HG02571 (cell line): ENCODE measurements at regions not wholly inside any gene's neighbourhood (a gene's known extent, or its start where the extent isn't known, plus 50 kb on each side); places are given as distances from the start of the nearest gene placed in this dataset.

Source experiments
- ATAC-seq: cut with Tn5 transposase; IDR thresholded peaks from one replicate; pipeline ENCODE4 v1.9.1; 2021; ENCODE audit warnings: mild to moderate bottlenecking, moderate library complexity; ENCODE audit not compliant: unreplicated experiment

- no peak for ATAC-seq
Observed at GRCh38 chr1:95415146-95415545, 181.1 kb downstream of the RWDD3 start.

GRCh38 chr1:95426772-95427171 lies 192.8 kb downstream of the RWDD3 start:
- no peak for ATAC-seq

GRCh38 chr1:95427525-95427924 lies 193.5 kb downstream of the RWDD3 start:
- no peak for ATAC-seq

GRCh38 chr1:95431235-95431634 lies 197.2 kb downstream of the RWDD3 start:
- ATAC-seq: no peak

GRCh38 chr1:95435611-95436010 lies 201.6 kb downstream of the RWDD3 start:
- no peak for ATAC-seq

- ATAC-seq: no peak
Observed at GRCh38 chr1:95437011-95437410, 203.0 kb downstream of the RWDD3 start.

GRCh38 chr1:95437781-95438180 lies 203.8 kb downstream of the RWDD3 start:
- no peak for ATAC-seq

GRCh38 chr1:95438218-95438948 lies 204.4 kb downstream of the RWDD3 start:
- ATAC-seq: no peak

- ATAC-seq: no peak
Observed at GRCh38 chr1:95440511-95440910, 206.5 kb downstream of the RWDD3 start.

- ATAC-seq: no peak
Observed at GRCh38 chr1:95449516-95449915, 215.5 kb downstream of the RWDD3 start.

- ATAC-seq: no peak
Observed at GRCh38 chr1:95451054-95451453, 217.0 kb downstream of the RWDD3 start.

GRCh38 chr1:95451904-95452303 lies 217.9 kb downstream of the RWDD3 start:
- no peak for ATAC-seq

- no peak for ATAC-seq
Observed at GRCh38 chr1:95453053-95453452, 219.0 kb downstream of the RWDD3 start.

- ATAC-seq: no peak
Observed at GRCh38 chr1:95467036-95467435, 233.0 kb downstream of the RWDD3 start.

- ATAC-seq: no peak
Observed at GRCh38 chr1:95475686-95476457, 241.9 kb downstream of the RWDD3 start.

- no peak for ATAC-seq
Observed at GRCh38 chr1:95496307-95496706, 262.3 kb downstream of the RWDD3 start.

GRCh38 chr1:95496773-95497172 lies 262.8 kb downstream of the RWDD3 start:
- no peak for ATAC-seq

- no peak for ATAC-seq
Observed at GRCh38 chr1:95497566-95497965, 263.6 kb downstream of the RWDD3 start.

GRCh38 chr1:95503278-95504030 lies 269.4 kb downstream of the RWDD3 start:
- no peak for ATAC-seq

GRCh38 chr1:95504321-95504720 lies 270.3 kb downstream of the RWDD3 start:
- ATAC-seq: no peak

GRCh38 chr1:95506736-95507414 lies 272.9 kb downstream of the RWDD3 start:
- no peak for ATAC-seq
